ENCODE measurements at regions not wholly inside any gene's neighbourhood (a gene's known extent, or its start where the extent isn't known, plus 50 kb on each side); places are given as distances from the start of the nearest gene placed in this dataset.

- Histone ChIP-seq H3K9me3 (no peaks in the 10 kb centered on the region), H3K27me3 (no peaks in the 10 kb centered on the region), H3K27ac (no peak overlapping the region), H3K4me3 (no peak overlapping the region), H3K4me1 (no peaks in the 10 kb centered on the region), H3K36me3 (no peaks in the 10 kb centered on the region)
- peak in 1 of 2 donors; percentile 39 for DNase-seq
- intact Hi-C loops (cut with DNase I; ENCODE audit: low total_unique reads) = no loop called here
- no peak for TF ChIP-seq EP300 (IDR thresholded peaks at IDR 0.05)
- peak in 2 of 7 experiments; percentile 19 to 22 for TF ChIP-seq CTCF (IDR thresholded peaks at IDR 0.05)
- 21 to 59% (median 48%) methylated on average over 1 of the region's 1 CpG for WGBS, 5 donors
Observed at GRCh38 chr17:54426296-54426886, 474.3 kb upstream of the TOM1L1 start.

DNA sequence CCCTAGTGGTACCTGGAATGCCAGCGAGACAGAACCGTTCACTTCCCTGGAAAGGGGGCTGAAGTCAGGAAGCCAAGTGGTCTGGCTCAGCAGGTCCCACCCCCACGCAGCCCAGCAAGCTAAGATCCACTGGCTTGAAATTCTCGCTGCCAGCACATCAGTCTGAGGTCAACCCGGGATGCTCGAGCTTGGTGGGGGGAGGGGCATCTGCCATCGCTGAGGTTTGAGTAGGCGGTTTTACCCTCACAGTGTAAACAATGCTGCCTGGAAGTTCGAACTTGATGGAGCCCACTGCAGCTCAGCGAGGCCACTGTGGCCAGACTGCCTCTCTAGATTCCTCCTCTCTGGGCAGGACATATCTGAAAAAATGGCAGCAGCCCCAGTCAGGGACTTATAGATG is 464.7 kb upstream of the TOM1L1 start:
- no peak overlapping the region for H3K4me3 ChIP-seq
- intact Hi-C loops (cut with DNase I; ENCODE audit: low total_unique reads) = no loop called here
- WGBS, 5 donors = 60 to 82% (median 64%) methylated on average over 5 to 10 of the region's 10 CpGs
- no peaks in the 10 kb centered on the region for H3K36me3 ChIP-seq
- H3K27ac ChIP-seq = no peak overlapping the region
- H3K27me3 ChIP-seq = no peaks in the 10 kb centered on the region
- no peak for DNase-seq
- no peaks in the 10 kb centered on the region for H3K4me1 ChIP-seq
- TF ChIP-seq CTCF (IDR thresholded peaks at IDR 0.05) (no peak), EP300 (IDR thresholded peaks at IDR 0.05) (no peak), POLR2AphosphoS5 (IDR thresholded peaks at IDR 0.05) (no peak), POLR2A (IDR thresholded peaks at IDR 0.05) (no peak)
- H3K9me3 ChIP-seq = peaks cover 0 to 7% (median 2%) of the 10 kb centered on the region in 4 donors

DNA sequence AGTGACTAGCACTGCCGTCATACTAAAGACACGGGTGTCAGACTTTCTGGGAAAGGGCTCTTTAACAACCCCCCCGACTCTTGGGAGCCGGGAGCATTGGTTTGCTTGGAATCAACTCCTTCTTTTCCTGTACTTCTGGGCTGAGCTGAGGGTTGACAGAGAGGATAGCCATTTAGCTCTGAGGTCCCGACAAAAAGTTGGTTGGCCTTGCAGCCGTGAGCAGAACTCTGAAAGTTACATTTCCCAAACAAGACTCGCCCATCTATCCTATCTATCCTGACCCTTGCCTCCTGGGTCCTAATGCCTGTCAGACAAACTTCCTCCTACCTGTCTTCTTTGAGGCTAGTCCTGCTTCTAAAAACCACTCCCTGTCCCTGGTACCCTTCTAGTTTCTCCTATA is 460.8 kb upstream of the TOM1L1 start:
- Histone ChIP-seq H3K36me3 (no peaks in the 10 kb centered on the region), H3K9me3 (peaks cover 0 to 7% (median 2%) of the 10 kb centered on the region in 4 donors), H3K4me3 (no peak overlapping the region), H3K4me1 (no peaks in the 10 kb centered on the region), H3K27ac (no peak overlapping the region), H3K27me3 (no peaks in the 10 kb centered on the region)
- TF ChIP-seq EP300 (IDR thresholded peaks at IDR 0.05) (no peak), POLR2A (IDR thresholded peaks at IDR 0.05) (no peak), CTCF (IDR thresholded peaks at IDR 0.05) (no peak), POLR2AphosphoS5 (IDR thresholded peaks at IDR 0.05) (no peak)
- 62 to 72% (median 67%) methylated on average over 7 of the region's 7 CpGs for WGBS, 5 donors
- DNase-seq = no peak
- intact Hi-C loops (cut with DNase I; ENCODE audit: low total_unique reads) = loop anchor here (10.0 kb wide), 1 partner anchor 55 kb away; no protein-coding TSS in a partner anchor

- no peaks in the 10 kb centered on the region for H3K4me1 ChIP-seq
- DNase-seq = no peak
- intact Hi-C loops (cut with DNase I; ENCODE audit: low total_unique reads) = no loop called here
- no peaks in the 10 kb centered on the region for H3K27me3 ChIP-seq
- no peaks in the 10 kb centered on the region for H3K36me3 ChIP-seq
- no peak overlapping the region for H3K4me3 ChIP-seq
- no peak overlapping the region for H3K27ac ChIP-seq
- TF ChIP-seq CTCF (IDR thresholded peaks at IDR 0.05) (no peak), POLR2AphosphoS5 (IDR thresholded peaks at IDR 0.05) (no peak), EP300 (IDR thresholded peaks at IDR 0.05) (no peak), POLR2A (IDR thresholded peaks at IDR 0.05) (no peak)
- peaks cover 0 to 28% (median 11%) of the 10 kb centered on the region in 4 donors for H3K9me3 ChIP-seq
- WGBS, 5 donors = 50 to 86% (median 76%) methylated on average over 1 of the region's 1 CpG
Observed at GRCh38 chr17:54451051-54451450, 449.6 kb upstream of the TOM1L1 start.

Data from stomach (tissue), 8 donors.